GM12892 (cell line): ENCODE measurements at regions not wholly inside any gene's neighbourhood (a gene's known extent, or its start where the extent isn't known, plus 50 kb on each side); places are given as distances from the start of the nearest gene placed in this dataset.
"Not testable (repeated sequence)": the region's sequence is repeated elsewhere in the genome, so short reads cannot be mapped to it uniquely, and the experiment has no call there.

Experiments
- DNase-seq: peaks from one replicate; pipeline ENCODE4 v3.0.0; 2011; ENCODE audit not compliant: insufficient read length
- FAIRE-seq: peaks from 2 replicates; lab custom pipeline; 2011; peaks lifted over from hg19 to GRCh38; lab: Jason Lieb, UNC
- POLR2A ChIP-seq: IDR thresholded peaks from 2 replicates; pipeline ENCODE4 v1.6.1; 2011; ENCODE audit warnings: low read depth, low read length, control low read depth
- POLR2AphosphoS5 ChIP-seq: IDR thresholded peaks from 2 replicates; pipeline ENCODE4 v1.6.1; 2011; ENCODE audit warnings: low read depth, low read length, control low read depth
- TAF1 ChIP-seq: IDR thresholded peaks from 2 replicates; pipeline ENCODE4 v1.6.1; 2011; ENCODE audit warnings: low read depth, mild to moderate bottlenecking, control low read depth, low read length, borderline replicate concordance

DNA sequence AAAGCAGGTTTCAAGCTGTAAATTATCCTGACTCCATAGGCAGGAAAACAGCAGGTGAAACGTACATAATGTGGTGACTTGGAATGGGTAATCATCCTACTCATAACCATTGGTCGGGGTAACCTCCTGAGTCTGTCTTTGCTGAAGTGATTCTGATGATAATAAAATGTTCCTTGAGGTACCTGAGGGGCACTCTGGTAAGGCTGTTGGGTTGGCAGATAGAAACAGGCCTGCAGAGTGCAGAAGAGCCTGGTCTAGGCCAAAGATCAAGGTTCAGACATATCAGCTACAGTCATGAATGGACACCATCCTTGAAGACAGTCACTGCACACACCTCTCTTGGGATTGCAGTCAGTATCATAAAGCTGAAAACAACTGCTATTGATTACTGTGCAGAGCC, 174.7 kb upstream of the RPL34 start:
- TF ChIP-seq POLR2AphosphoS5: no peak
- TF ChIP-seq TAF1: no peak
- no peak for TF ChIP-seq POLR2A
- DNase-seq (no peak), FAIRE-seq (no peak)

- no peak for DNase-seq
- TF ChIP-seq TAF1 (no peak), POLR2AphosphoS5 (no peak), POLR2A (no peak)
- FAIRE-seq: no peak
Measured at GRCh38 chr4:108443585-108443984, 176.8 kb upstream of the RPL34 start.

DNA sequence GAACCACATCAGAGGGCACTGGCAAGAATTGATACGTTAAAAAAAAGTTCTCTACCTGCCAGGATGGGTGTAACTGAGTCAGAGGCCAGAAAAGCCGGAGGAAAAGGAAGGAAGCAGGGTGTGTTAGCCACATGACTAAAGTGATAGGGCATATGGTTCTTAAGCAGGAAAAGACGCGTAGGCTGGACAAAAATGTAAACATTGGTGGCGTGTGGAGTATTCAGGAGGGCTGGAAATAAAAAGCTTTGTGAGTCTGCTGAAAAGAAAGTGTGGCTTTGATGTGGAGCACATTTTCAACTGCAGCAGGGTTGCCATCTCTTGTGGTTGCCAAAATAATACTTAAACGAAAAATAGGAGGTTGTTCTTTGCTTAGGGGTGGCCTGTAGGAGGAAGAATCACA, 186.5 kb upstream of the RPL34 start:
- no peak for TF ChIP-seq POLR2AphosphoS5
- TF ChIP-seq TAF1: no peak
- TF ChIP-seq POLR2A: no peak
- FAIRE-seq: no peak
- no peak for DNase-seq

DNA sequence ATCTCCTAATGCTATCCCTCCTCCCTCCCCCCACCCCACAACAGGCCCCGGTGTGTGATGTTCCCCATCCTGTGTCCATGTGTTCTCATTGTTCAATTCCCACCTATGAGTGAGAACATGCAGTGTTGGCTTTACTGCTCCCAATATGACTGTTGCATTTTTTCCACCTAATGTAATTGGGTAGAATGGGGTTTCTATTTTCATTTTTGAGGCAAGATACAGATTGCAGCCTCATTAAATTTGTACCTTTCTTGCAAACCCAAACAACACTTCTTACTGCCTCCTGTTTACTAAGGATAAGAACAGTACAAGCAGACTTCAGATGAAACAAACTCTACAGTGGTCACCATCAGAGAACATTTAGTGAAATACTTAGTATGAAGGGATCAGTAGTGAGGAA, 187.0 kb upstream of the RPL34 start:
- not testable (repeated sequence) for DNase-seq, FAIRE-seq

DNA sequence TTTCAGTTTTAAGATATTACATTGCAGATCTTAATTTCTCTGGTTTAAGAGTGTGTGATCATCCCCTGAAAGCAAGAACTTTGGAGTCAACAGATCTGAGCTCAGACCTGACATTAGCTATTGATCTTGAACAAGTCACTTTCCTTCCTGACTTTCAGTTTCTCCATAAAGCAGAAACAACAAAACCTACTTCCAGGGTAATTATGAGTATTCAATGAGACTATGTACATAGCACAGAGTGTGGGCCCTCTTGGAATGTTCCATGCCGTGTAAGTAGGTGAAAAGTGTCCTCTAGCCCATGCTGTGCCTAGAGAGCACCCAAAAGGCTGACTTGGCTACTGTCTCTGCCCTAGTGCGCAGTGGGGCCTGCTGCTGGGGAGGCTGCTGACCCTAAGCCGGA, 188.0 kb upstream of the RPL34 start:
- FAIRE-seq (no peak), DNase-seq (no peak)
- no peak for TF ChIP-seq POLR2AphosphoS5
- no peak for TF ChIP-seq TAF1
- TF ChIP-seq POLR2A: no peak

GRCh38 chr4:108431986-108432385, 188.4 kb upstream of the RPL34 start:
- DNase-seq: no peak
- no peak for FAIRE-seq
- no peak for TF ChIP-seq POLR2A

- no peak for TF ChIP-seq TAF1
- no peak for TF ChIP-seq POLR2A
- no peak for TF ChIP-seq POLR2AphosphoS5
- FAIRE-seq (no peak), DNase-seq (no peak)
Measured at GRCh38 chr4:108430921-108431320, 189.5 kb upstream of the RPL34 start.

DNA sequence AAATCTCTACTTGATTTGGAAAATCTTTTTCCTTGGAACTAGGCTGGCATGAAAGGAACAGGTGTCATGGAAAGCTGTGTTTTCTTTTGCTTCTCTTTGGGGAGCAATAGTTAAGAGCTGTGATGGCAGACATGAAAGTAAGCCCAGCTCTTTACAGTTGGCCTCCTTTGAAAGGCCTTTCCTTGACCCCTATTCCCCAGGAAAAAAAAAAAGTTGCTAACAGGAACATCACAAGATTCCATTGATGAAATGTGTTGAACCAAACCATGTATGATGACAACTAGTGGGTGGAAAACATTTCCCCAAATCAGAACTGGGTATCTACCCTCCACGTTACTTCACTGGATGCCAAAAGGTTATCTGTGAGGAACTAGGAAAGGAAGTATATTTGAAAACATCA, 190.7 kb upstream of the RPL34 start:
- no peak for TF ChIP-seq POLR2AphosphoS5
- no peak for TF ChIP-seq POLR2A
- TF ChIP-seq TAF1: no peak
- FAIRE-seq (no peak), DNase-seq (no peak)

DNA sequence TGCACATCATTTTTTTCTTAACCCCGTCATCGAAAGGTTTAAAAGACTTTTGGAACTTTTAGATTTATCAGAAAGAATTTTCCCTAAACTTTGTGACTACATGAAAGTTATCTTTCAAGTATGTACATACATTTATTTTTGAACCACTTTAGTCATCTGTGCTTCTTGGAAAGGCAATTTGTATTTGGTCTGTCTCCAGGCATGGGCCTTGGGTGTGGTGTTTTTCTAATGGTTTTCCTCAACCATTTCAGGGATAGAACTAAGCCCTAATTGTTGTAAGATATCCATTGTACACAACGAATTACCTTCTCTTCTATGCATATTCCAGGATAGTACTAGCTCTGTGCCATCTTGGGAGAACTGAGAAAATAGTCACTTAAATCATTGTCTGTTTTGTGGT, 191.5 kb upstream of the RPL34 start:
- DNase-seq: no peak
- FAIRE-seq: no peak
- TF ChIP-seq TAF1 (no peak), POLR2A (no peak), POLR2AphosphoS5 (no peak)

- DNase-seq: no peak
- TF ChIP-seq POLR2A: no peak
- TF ChIP-seq POLR2AphosphoS5: no peak
- TF ChIP-seq TAF1: no peak
- FAIRE-seq: no peak
Measured at GRCh38 chr4:108427946-108428485, 192.4 kb upstream of the RPL34 start.

DNA sequence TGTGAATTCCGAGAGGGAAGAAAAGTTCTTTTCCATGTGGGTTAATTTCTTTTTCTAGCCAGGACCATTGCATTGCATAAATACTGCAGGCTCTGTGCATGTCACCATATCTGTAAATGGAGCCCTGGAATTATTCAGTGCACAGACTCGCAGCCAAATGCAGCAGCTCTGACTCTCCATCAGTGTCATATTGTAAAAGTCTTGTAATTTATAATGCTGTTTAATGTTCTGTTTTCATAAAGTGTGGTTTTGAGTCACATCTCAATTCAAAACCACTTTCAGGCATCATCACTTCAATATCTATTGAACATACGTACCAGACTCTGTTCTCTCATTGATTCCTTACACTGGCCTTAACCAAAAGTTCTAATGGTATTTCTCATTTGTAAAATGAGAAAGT, 193.9 kb upstream of the RPL34 start:
- TF ChIP-seq POLR2A (no peak), POLR2AphosphoS5 (no peak), TAF1 (no peak)
- no peak for FAIRE-seq
- no peak for DNase-seq

DNA sequence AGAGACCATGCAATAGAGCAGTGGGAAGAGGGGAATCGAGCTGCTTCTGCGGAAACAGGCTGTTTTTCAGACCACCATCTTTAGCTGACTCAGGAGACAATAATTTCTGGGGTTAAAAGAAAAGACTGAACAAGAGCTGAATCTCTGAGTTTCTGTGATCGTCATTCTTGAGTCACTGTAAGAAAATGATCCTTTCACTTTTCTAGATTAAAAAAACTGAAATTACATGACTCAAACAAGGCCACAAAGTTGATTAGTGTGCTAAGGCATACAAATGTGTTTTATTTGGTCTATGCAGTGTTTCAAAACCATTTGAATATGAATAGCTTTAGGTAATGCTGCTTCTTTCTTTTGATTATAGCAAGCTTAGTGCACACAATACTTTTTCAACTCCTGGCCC, 194.4 kb upstream of the RPL34 start:
- FAIRE-seq (no peak), DNase-seq (no peak)
- TF ChIP-seq TAF1 (no peak), POLR2A (no peak), POLR2AphosphoS5 (no peak)

DNA sequence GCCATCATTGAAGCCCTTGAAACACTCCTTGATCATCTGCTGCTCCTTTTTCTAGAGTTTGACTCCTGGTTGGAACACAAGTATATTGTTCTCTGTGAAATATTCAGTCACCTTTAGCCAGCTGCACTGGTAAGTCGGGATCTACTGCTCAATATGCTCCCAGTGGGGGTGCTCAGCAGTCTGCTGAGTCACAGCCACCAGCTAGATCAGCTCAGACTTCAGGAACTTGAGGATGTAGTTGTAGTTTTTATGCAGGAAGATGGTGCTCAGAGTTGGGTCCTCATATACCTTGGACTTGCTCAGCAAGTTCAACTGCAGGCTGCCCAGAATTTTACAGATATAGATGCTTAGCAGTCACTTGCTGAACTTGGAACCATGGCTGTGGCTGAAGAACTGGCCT, 202.5 kb upstream of the RPL34 start:
- DNase-seq (no peak), FAIRE-seq (no peak)
- TF ChIP-seq POLR2AphosphoS5 (no peak), TAF1 (no peak), POLR2A (no peak)
